Hepatocyte (in vitro differentiated cells): ENCODE measurements at regions not wholly inside any gene's neighbourhood (a gene's known extent, or its start where the extent isn't known, plus 50 kb on each side); places are given as distances from the start of the nearest gene placed in this dataset.

ENCODE experiments used
- EZH2 ChIP-seq: fragments of 200-600 bp; sonication (generic); IDR thresholded peaks from 2 replicates; pipeline ENCODE4 v1.6.1; 2016; ENCODE audit warnings: antibody characterized with exemption, mild to moderate bottlenecking, borderline replicate concordance
- TF ChIP-seq, protein P1 (sequence below): fragments of 200-600 bp; sonication (generic); IDR thresholded peaks from 2 replicates; pipeline ENCODE4 v1.5.1; 2016; ENCODE audit warnings: antibody characterized with exemption, mild to moderate bottlenecking; ENCODE audit not compliant: poor library complexity

DNA sequence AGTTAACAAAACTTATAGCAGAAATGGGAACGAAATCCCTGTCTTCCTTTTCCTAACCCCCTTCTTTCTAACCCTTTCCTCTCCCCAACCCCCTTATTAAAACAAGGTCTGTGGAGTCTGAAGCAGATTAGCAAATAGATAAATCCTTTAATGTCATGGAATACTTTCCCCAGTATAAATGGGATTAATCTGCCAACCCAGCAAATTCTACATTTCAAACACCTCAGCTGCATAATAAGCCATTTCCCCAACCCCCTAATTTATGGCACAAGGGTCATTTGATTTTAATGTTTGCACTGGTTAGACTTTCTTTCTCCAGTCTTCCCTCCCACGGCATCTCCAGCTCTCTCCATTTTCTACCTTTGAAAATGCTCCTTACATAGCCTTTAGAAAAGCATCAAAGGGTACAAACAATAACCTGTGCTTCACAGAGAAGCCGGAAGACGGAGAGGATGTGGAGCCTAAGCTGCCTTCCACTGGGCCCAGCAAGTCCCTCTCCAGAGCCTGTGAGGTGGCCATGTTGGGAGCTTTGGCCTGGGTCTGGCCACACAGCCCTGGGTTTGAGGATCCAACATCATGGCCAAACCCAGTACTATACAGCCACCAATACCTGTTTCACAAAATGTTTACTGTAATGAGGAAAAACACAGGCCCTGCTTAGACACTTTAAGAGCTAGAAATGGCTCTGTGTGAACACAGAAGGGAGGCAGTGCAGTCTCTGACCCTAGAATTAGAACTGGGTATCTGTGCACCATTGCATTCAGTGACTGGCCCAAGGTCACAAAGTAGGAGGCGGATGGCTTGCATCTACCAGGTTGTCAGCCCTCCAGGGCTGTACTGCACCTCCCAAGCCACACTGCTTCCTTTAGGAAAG lies 56.9 kb upstream of the SPRY1 start:
- TF ChIP-seq, protein P1, sequence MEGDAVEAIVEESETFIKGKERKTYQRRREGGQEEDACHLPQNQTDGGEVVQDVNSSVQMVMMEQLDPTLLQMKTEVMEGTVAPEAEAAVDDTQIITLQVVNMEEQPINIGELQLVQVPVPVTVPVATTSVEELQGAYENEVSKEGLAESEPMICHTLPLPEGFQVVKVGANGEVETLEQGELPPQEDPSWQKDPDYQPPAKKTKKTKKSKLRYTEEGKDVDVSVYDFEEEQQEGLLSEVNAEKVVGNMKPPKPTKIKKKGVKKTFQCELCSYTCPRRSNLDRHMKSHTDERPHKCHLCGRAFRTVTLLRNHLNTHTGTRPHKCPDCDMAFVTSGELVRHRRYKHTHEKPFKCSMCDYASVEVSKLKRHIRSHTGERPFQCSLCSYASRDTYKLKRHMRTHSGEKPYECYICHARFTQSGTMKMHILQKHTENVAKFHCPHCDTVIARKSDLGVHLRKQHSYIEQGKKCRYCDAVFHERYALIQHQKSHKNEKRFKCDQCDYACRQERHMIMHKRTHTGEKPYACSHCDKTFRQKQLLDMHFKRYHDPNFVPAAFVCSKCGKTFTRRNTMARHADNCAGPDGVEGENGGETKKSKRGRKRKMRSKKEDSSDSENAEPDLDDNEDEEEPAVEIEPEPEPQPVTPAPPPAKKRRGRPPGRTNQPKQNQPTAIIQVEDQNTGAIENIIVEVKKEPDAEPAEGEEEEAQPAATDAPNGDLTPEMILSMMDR: no peak
- TF ChIP-seq EZH2: no peak
